ENCODE measurements at regions not wholly inside any gene's neighbourhood (a gene's known extent, or its start where the extent isn't known, plus 50 kb on each side); places are given as distances from the start of the nearest gene placed in this dataset.

GRCh38 chr10:3474266-3474665 lies 301.7 kb upstream of the PITRM1 start:
- H3K27ac ChIP-seq, result no peak overlapping the region
- TF ChIP-seq POLR2AphosphoS5 (IDR thresholded peaks at IDR 0.05), result no peak
- TF ChIP-seq POLR2A (IDR thresholded peaks at IDR 0.05), result no peak
- no peak for TF ChIP-seq EP300 (IDR thresholded peaks at IDR 0.05)
- H3K9me3 ChIP-seq, result no peaks in the 10 kb centered on the region
- peaks cover 5 to 29% (median 17%) of the 10 kb centered on the region in 4 donors for H3K4me1 ChIP-seq
- DNase-seq, result no peak
- H3K27me3 ChIP-seq, result no peaks in the 10 kb centered on the region
- intact Hi-C loops (cut with DNase I; ENCODE audit: low total_unique reads), result no loop called here
- H3K4me3 ChIP-seq, result no peak overlapping the region
- WGBS, 5 donors, result 93 to 96% (median 96%) methylated on average over 8 of the region's 8 CpGs
- no peaks in the 10 kb centered on the region for H3K36me3 ChIP-seq

- WGBS, 5 donors, result 82 to 90% (median 87%) methylated on average over 9 of the region's 9 CpGs
- TF ChIP-seq CTCF (IDR thresholded peaks at IDR 0.05) (no peak), POLR2AphosphoS5 (IDR thresholded peaks at IDR 0.05) (no peak), POLR2A (IDR thresholded peaks at IDR 0.05) (no peak), EP300 (IDR thresholded peaks at IDR 0.05) (no peak)
- DNase-seq, result no peak
- intact Hi-C loops (cut with DNase I; ENCODE audit: low total_unique reads), result no loop called here
- Histone ChIP-seq H3K27me3 (no peaks in the 10 kb centered on the region), H3K9me3 (no peaks in the 10 kb centered on the region), H3K27ac (peak overlapping the region in 4 of 5 donors; percentile 76 to 86 (median 78)), H3K4me1 (peaks cover 6 to 39% (median 22%) of the 10 kb centered on the region in 4 donors), H3K4me3 (no peak overlapping the region), H3K36me3 (no peaks in the 10 kb centered on the region)
These were observed 300.7 kb upstream of the PITRM1 start for GRCh38 chr10:3473271-3473670.

GRCh38 chr10:3472287-3473051 lies 299.9 kb upstream of the PITRM1 start:
- H3K27me3 ChIP-seq, result no peaks in the 10 kb centered on the region
- peaks cover 6 to 47% (median 26%) of the 10 kb centered on the region in 4 donors for H3K4me1 ChIP-seq
- peak overlapping the region in 3 of 4 donors; percentile 16 to 33 (median 26) for H3K4me3 ChIP-seq
- peak; percentile 62 to 79 (median 72) for TF ChIP-seq POLR2AphosphoS5 (IDR thresholded peaks at IDR 0.05)
- no peak for TF ChIP-seq CTCF (IDR thresholded peaks at IDR 0.05)
- intact Hi-C loops (cut with DNase I; ENCODE audit: low total_unique reads), result no loop called here
- H3K27ac ChIP-seq, result peak overlapping the region; percentile 72 to 86 (median 76)
- peak in 1 of 2 donors; percentile 64 for DNase-seq
- WGBS, 5 donors, result 21 to 44% (median 25%) methylated on average over 16 of the region's 16 CpGs
- no peaks in the 10 kb centered on the region for H3K36me3 ChIP-seq
- H3K9me3 ChIP-seq, result no peaks in the 10 kb centered on the region

GRCh38 chr10:3471927-3472286 lies 299.3 kb upstream of the PITRM1 start:
- Histone ChIP-seq H3K9me3 (no peaks in the 10 kb centered on the region), H3K4me1 (peaks cover 6 to 53% (median 30%) of the 10 kb centered on the region in 4 donors), H3K27ac (peak overlapping the region; percentile 72 to 86 (median 76)), H3K27me3 (no peaks in the 10 kb centered on the region), H3K4me3 (no peak overlapping the region), H3K36me3 (no peaks in the 10 kb centered on the region)
- WGBS, 5 donors, result 82 to 92% (median 88%) methylated on average over 8 of the region's 8 CpGs
- intact Hi-C loops (cut with DNase I; ENCODE audit: low total_unique reads), result no loop called here
- TF ChIP-seq CTCF (IDR thresholded peaks at IDR 0.05), result no peak
- no peak for TF ChIP-seq POLR2A (IDR thresholded peaks at IDR 0.05)
- no peak for TF ChIP-seq EP300 (IDR thresholded peaks at IDR 0.05)
- no peak for TF ChIP-seq POLR2AphosphoS5 (IDR thresholded peaks at IDR 0.05)
- DNase-seq, result no peak

- Histone ChIP-seq H3K4me3 (no peak overlapping the region), H3K4me1 (peaks cover 6 to 56% (median 31%) of the 10 kb centered on the region in 4 donors), H3K27me3 (no peaks in the 10 kb centered on the region), H3K9me3 (no peaks in the 10 kb centered on the region), H3K27ac (peak overlapping the region in 4 of 5 donors; percentile 76 to 86 (median 78)), H3K36me3 (no peaks in the 10 kb centered on the region)
- 58 to 79% (median 76%) methylated on average over 10 of the region's 10 CpGs for WGBS, 5 donors
- TF ChIP-seq EP300 (IDR thresholded peaks at IDR 0.05), result no peak
- TF ChIP-seq POLR2AphosphoS5 (IDR thresholded peaks at IDR 0.05), result no peak
- no peak for TF ChIP-seq CTCF (IDR thresholded peaks at IDR 0.05)
- TF ChIP-seq POLR2A (IDR thresholded peaks at IDR 0.05), result no peak
- no peak for DNase-seq
- intact Hi-C loops (cut with DNase I; ENCODE audit: low total_unique reads), result no loop called here
These were observed 298.9 kb upstream of the PITRM1 start for GRCh38 chr10:3471472-3471871.

Measured in stomach (tissue), 8 donors.